HG03066 (cell line): ENCODE measurements at regions not wholly inside any gene's neighbourhood (a gene's known extent, or its start where the extent isn't known, plus 50 kb on each side); places are given as distances from the start of the nearest gene placed in this dataset.

Source experiments
- ATAC-seq: cut with Tn5 transposase; IDR thresholded peaks from one replicate; pipeline ENCODE4 v1.9.1; 2021; ENCODE audit warnings: low read depth; ENCODE audit not compliant: unreplicated experiment

- ATAC-seq = no peak
Measured at GRCh38 chr18:34083910-34084535, 140.7 kb downstream of the NOL4 start.

- no peak for ATAC-seq
Measured at GRCh38 chr18:34077599-34077998, 147.1 kb downstream of the NOL4 start.

- no peak for ATAC-seq
Measured at GRCh38 chr18:34075963-34076860, 148.5 kb downstream of the NOL4 start.

- ATAC-seq = no peak
Measured at GRCh38 chr18:34061226-34061625, 163.5 kb downstream of the NOL4 start.

- no peak for ATAC-seq
Measured at GRCh38 chr18:34055227-34055626, 169.5 kb downstream of the NOL4 start.

GRCh38 chr18:34050661-34051060, 174.1 kb downstream of the NOL4 start:
- no peak for ATAC-seq

GRCh38 chr18:34049511-34049910, 175.2 kb downstream of the NOL4 start:
- no peak for ATAC-seq

- ATAC-seq = no peak
Measured at GRCh38 chr18:34048423-34048822, 176.3 kb downstream of the NOL4 start.

- ATAC-seq = no peak
Measured at GRCh38 chr18:34042423-34043146, 182.1 kb downstream of the NOL4 start.

- ATAC-seq = no peak
Measured at GRCh38 chr18:34039611-34040010, 185.1 kb downstream of the NOL4 start.

- ATAC-seq = no peak
Measured at GRCh38 chr18:34039201-34039600, 185.5 kb downstream of the NOL4 start.

- no peak for ATAC-seq
Measured at GRCh38 chr18:34038086-34038485, 186.6 kb downstream of the NOL4 start.

GRCh38 chr18:34033968-34034367, 190.7 kb downstream of the NOL4 start:
- ATAC-seq = no peak

GRCh38 chr18:34031810-34032209, 192.9 kb downstream of the NOL4 start:
- no peak for ATAC-seq

GRCh38 chr18:34028324-34028723, 196.4 kb downstream of the NOL4 start:
- no peak for ATAC-seq

GRCh38 chr18:34025191-34025801, 199.4 kb downstream of the NOL4 start:
- ATAC-seq = no peak

- ATAC-seq = no peak
Measured at GRCh38 chr18:34023471-34023870, 201.2 kb downstream of the NOL4 start.

GRCh38 chr18:34018336-34018735, 206.4 kb downstream of the NOL4 start:
- no peak for ATAC-seq

GRCh38 chr18:34003687-34004086, 221.0 kb downstream of the NOL4 start:
- ATAC-seq = no peak

- no peak for ATAC-seq
Measured at GRCh38 chr18:34002130-34002529, 222.6 kb downstream of the NOL4 start.

GRCh38 chr18:34001376-34001775, 223.3 kb downstream of the NOL4 start:
- no peak for ATAC-seq
